ENCODE measurements at regions not wholly inside any gene's neighbourhood (a gene's known extent, or its start where the extent isn't known, plus 50 kb on each side); places are given as distances from the start of the nearest gene placed in this dataset.

- H3K4me3 ChIP-seq (ENCODE audit: control insufficient read depth, low read depth, low read length) = no peak overlapping the region
- TF ChIP-seq CTCF (conservative IDR thresholded peaks at IDR 0.05; ENCODE audit: control insufficient read depth, insufficient read depth, low read depth, low read length) = no peak
- no peak for DNase-seq (ENCODE audit: low read depth)
Measured at GRCh38 chr1:218787826-218788225, 385.9 kb upstream of the LYPLAL1 start.

GRCh38 chr1:218796773-218797172, 376.9 kb upstream of the LYPLAL1 start:
- DNase-seq (ENCODE audit: low read depth) = no peak
- TF ChIP-seq CTCF (conservative IDR thresholded peaks at IDR 0.05; ENCODE audit: control insufficient read depth, insufficient read depth, low read depth, low read length) = no peak
- no peak overlapping the region for H3K4me3 ChIP-seq (ENCODE audit: control insufficient read depth, low read depth, low read length)

- no peak overlapping the region for H3K4me3 ChIP-seq (ENCODE audit: control insufficient read depth, low read depth, low read length)
- no peak for TF ChIP-seq CTCF (conservative IDR thresholded peaks at IDR 0.05; ENCODE audit: control insufficient read depth, insufficient read depth, low read depth, low read length)
- no peak for DNase-seq (ENCODE audit: low read depth)
Measured at GRCh38 chr1:218802799-218803198, 370.9 kb upstream of the LYPLAL1 start.

GRCh38 chr1:218803351-218803997, 370.2 kb upstream of the LYPLAL1 start:
- no peak overlapping the region for H3K4me3 ChIP-seq (ENCODE audit: control insufficient read depth, low read depth, low read length)
- no peak for DNase-seq (ENCODE audit: low read depth)
- no peak for TF ChIP-seq CTCF (conservative IDR thresholded peaks at IDR 0.05; ENCODE audit: control insufficient read depth, insufficient read depth, low read depth, low read length)

- no peak overlapping the region for H3K4me3 ChIP-seq (ENCODE audit: control insufficient read depth, low read depth, low read length)
- no peak for TF ChIP-seq CTCF (conservative IDR thresholded peaks at IDR 0.05; ENCODE audit: control insufficient read depth, insufficient read depth, low read depth, low read length)
- peak; percentile 45 for DNase-seq (ENCODE audit: low read depth)
Measured at GRCh38 chr1:218804014-218804785, 369.5 kb upstream of the LYPLAL1 start.

- H3K4me3 ChIP-seq (ENCODE audit: control insufficient read depth, low read depth, low read length) = no peak overlapping the region
- no peak for TF ChIP-seq CTCF (conservative IDR thresholded peaks at IDR 0.05; ENCODE audit: control insufficient read depth, insufficient read depth, low read depth, low read length)
- no peak for DNase-seq (ENCODE audit: low read depth)
Measured at GRCh38 chr1:218809061-218809460, 364.6 kb upstream of the LYPLAL1 start.

Measured in fibroblast of mammary gland (primary cell).